GM12892 (cell line): ENCODE measurements at regions not wholly inside any gene's neighbourhood (a gene's known extent, or its start where the extent isn't known, plus 50 kb on each side); places are given as distances from the start of the nearest gene placed in this dataset.

Experiments used
- POLR2A ChIP-seq: IDR thresholded peaks from 2 replicates; pipeline ENCODE4 v1.6.1; 2011; ENCODE audit warnings: low read depth, low read length, control low read depth
- TAF1 ChIP-seq: IDR thresholded peaks from 2 replicates; pipeline ENCODE4 v1.6.1; 2011; ENCODE audit warnings: low read depth, mild to moderate bottlenecking, control low read depth, low read length, borderline replicate concordance

GRCh38 chr5:60023255-60023654, 129.7 kb upstream of the PDE4D start:
- no peak for TF ChIP-seq TAF1
- TF ChIP-seq POLR2A = no peak
